ENCODE measurements at regions not wholly inside any gene's neighbourhood (a gene's known extent, or its start where the extent isn't known, plus 50 kb on each side); places are given as distances from the start of the nearest gene placed in this dataset.

GRCh38 chr12:66931091-66931490 is 252.2 kb upstream of the GRIP1 start:
- WGBS (ENCODE audit: insufficient coverage, low coverage, missing lambda C conversion rate): 4% methylated on average over 3 of the region's 3 CpGs
- in situ Hi-C loops (cut with MboI): no loop called here
- intact Hi-C loops (cut with micrococcal nuclease): no loop called here
- Histone ChIP-seq H2AFZ (ENCODE audit: low read depth, low read length) (no peak overlapping the region), H3K9me3 (replicated peaks; ENCODE audit: control insufficient read depth, insufficient read depth, low read depth, low read length) (no peaks in the 10 kb centered on the region), H3K4me2 (ENCODE audit: insufficient read depth, low read length) (no peak overlapping the region), H3K79me2 (ENCODE audit: control insufficient read depth, insufficient read depth, low read length) (no peaks in the 10 kb centered on the region), H3K4me3 (no peak overlapping the region), H4K20me1 (replicated peaks; ENCODE audit: control insufficient read depth, insufficient read depth, low read length) (no peaks in the 10 kb centered on the region), H3K9me1 (ENCODE audit: control insufficient read depth, insufficient read depth, low read length) (no peaks in the 10 kb centered on the region), H3K36me3 (ENCODE audit: control insufficient read depth, insufficient read depth, low read length) (no peaks in the 10 kb centered on the region), H3K4me1 (replicated peaks in 1 of 2; ENCODE audit: control insufficient read depth in 2 of 2, insufficient read depth in 2 of 2, low read length in 2 of 2) (no peaks in the 10 kb centered on the region), H3K27ac (ENCODE audit: extremely low read depth, low read depth, low read length) (no peak overlapping the region), H3K27me3 (ENCODE audit: control insufficient read depth in 2 of 2, insufficient read depth in 2 of 2, low read length in 2 of 2) (no peaks in the 10 kb centered on the region), H3K9ac (ENCODE audit: insufficient read depth in 1 of 2, low read depth in 2 of 2, low read length in 2 of 2) (no peak overlapping the region)
- ATAC-seq (no peak), DNase-seq (ENCODE audit: extremely low read depth in 1 of 4, low spot score in 3 of 4) (no peak), FAIRE-seq (no peak)
- ChIA-PET CTCF (ENCODE audit: low intra/inter-chr PET ratio) (no interaction called here), POLR2A (no interaction called here)
- BruUV-seq (replicated peaks): no TSS peak
- TF ChIP-seq NFYB (IDR thresholded peaks at IDR 0.05; ENCODE audit: extremely low read depth, insufficient read length): no peak
- TF ChIP-seq WHSC1 (IDR thresholded peaks at IDR 0.05; ENCODE audit: low read length): no peak
- no peak for TF ChIP-seq SETDB1 (IDR thresholded peaks at IDR 0.05; ENCODE audit: low read length)
- no peak for TF ChIP-seq CC2D1A (IDR thresholded peaks at IDR 0.05)
- no peak for TF ChIP-seq RFX1 (IDR thresholded peaks at IDR 0.05)
- no peak for TF ChIP-seq GABPB2 (CRISPR knock-in tag; conservative IDR thresholded peaks at IDR 0.05)
- no peak for TF ChIP-seq TRIM24 (IDR thresholded peaks at IDR 0.05)

GRCh38 chr12:66932126-66932525 is 253.2 kb upstream of the GRIP1 start:
- POLR2A ChIA-PET: no interaction called here
- H2AFZ ChIP-seq (ENCODE audit: low read depth, low read length): no peak overlapping the region
- no peaks in the 10 kb centered on the region for H3K9me3 ChIP-seq (replicated peaks; ENCODE audit: control insufficient read depth, insufficient read depth, low read depth, low read length)
- no peak overlapping the region for H3K4me2 ChIP-seq (ENCODE audit: insufficient read depth, low read length)
- no peaks in the 10 kb centered on the region for H3K9me1 ChIP-seq (ENCODE audit: control insufficient read depth, insufficient read depth, low read length)
- no peaks in the 10 kb centered on the region for H3K4me1 ChIP-seq (replicated peaks in 1 of 2; ENCODE audit: control insufficient read depth in 2 of 2, insufficient read depth in 2 of 2, low read length in 2 of 2)
- no peaks in the 10 kb centered on the region for H4K20me1 ChIP-seq (replicated peaks; ENCODE audit: control insufficient read depth, insufficient read depth, low read length)
- no peaks in the 10 kb centered on the region for H3K27me3 ChIP-seq (ENCODE audit: control insufficient read depth in 2 of 2, insufficient read depth in 2 of 2, low read length in 2 of 2)
- in situ Hi-C loops (cut with MboI): no loop called here
- no TSS peak for BruUV-seq (replicated peaks)
- 14% methylated on average over 1 of the region's 1 CpG for WGBS (ENCODE audit: insufficient coverage, low coverage, missing lambda C conversion rate)
- H3K4me3 ChIP-seq: no peak overlapping the region
- no peaks in the 10 kb centered on the region for H3K79me2 ChIP-seq (ENCODE audit: control insufficient read depth, insufficient read depth, low read length)
- H3K36me3 ChIP-seq (ENCODE audit: control insufficient read depth, insufficient read depth, low read length): no peaks in the 10 kb centered on the region
- intact Hi-C loops (cut with micrococcal nuclease): no loop called here
- no peak for DNase-seq (ENCODE audit: extremely low read depth in 1 of 4, low spot score in 3 of 4)
- CTCF ChIA-PET (ENCODE audit: low intra/inter-chr PET ratio): no interaction called here
- no peak for ATAC-seq
- TF ChIP-seq HES1 (IDR thresholded peaks at IDR 0.05; ENCODE audit: low read depth) (no peak), FOXJ3 (CRISPR knock-in tag; IDR thresholded peaks at IDR 0.05) (no peak), SRSF3 (IDR thresholded peaks at IDR 0.05; ENCODE audit: insufficient read depth, low read length) (no peak), AFF4 (CRISPR knock-in tag; IDR thresholded peaks at IDR 0.05) (no peak), BCL6 (CRISPR knock-in tag; IDR thresholded peaks at IDR 0.05) (no peak), SNIP1 (IDR thresholded peaks at IDR 0.05; ENCODE audit: low read depth) (no peak), FOXA1 (IDR thresholded peaks at IDR 0.05; ENCODE audit: borderline replicate concordance) (no peak), POLR2G (IDR thresholded peaks at IDR 0.05; ENCODE audit: low read depth, low read length) (no peak)
- no peak for FAIRE-seq
- no peak overlapping the region for H3K9ac ChIP-seq (ENCODE audit: insufficient read depth in 1 of 2, low read depth in 2 of 2, low read length in 2 of 2)
- H3K27ac ChIP-seq (ENCODE audit: extremely low read depth, low read depth, low read length): no peak overlapping the region

Data from K562 (cell line).